SK-N-MC (cell line): ENCODE measurements at regions not wholly inside any gene's neighbourhood (a gene's known extent, or its start where the extent isn't known, plus 50 kb on each side); places are given as distances from the start of the nearest gene placed in this dataset.
A peak's percentile ranks its signal among the peaks of the same experiment; 100 is the strongest.

Experiments used
- DNase-seq: peaks from one replicate; pipeline ENCODE4 v3.0.0-alpha.2; 2011; ENCODE audit warnings: low read depth, low spot score
- H3K27ac ChIP-seq: fragments of 200-600 bp; sonication (generic); 2 replicates; pipeline ENCODE4 v1.5.1; 2016; ENCODE audit warnings: mixed run types
- H3K36me3 ChIP-seq: fragments of 200-600 bp; sonication (generic); 2 replicates; pipeline ENCODE4 v1.6.1; 2017; ENCODE audit warnings: antibody characterized with exemption, low read length, mixed read lengths; ENCODE audit not compliant: insufficient read depth
- H3K4me3 ChIP-seq: fragments of 200-600 bp; sonication (generic); 2 replicates; pipeline ENCODE4 v1.5.1; 2016
- H3K9ac ChIP-seq: fragments of 200-600 bp; sonication (generic); 2 replicates; pipeline ENCODE4 v1.8.0; 2017; ENCODE audit warnings: mixed run types, mixed read lengths; ENCODE audit not compliant: insufficient read length
- H3K9me3 ChIP-seq: fragments of 200-600 bp; sonication (generic); 2 replicates; pipeline ENCODE4 v1.6.1; 2017; ENCODE audit warnings: low read depth, mild to moderate bottlenecking, antibody characterized with exemption, low read length, moderate library complexity, mixed read lengths
- EZH2 ChIP-seq: fragments of 200-600 bp; sonication (generic); IDR thresholded peaks from one replicate; pipeline ENCODE4 v1.6.1; 2017; ENCODE audit warnings: antibody characterized with exemption
- FOXP2 ChIP-seq: optimal IDR thresholded peaks from 2 replicates; pipeline ENCODE3; 2011; ENCODE audit warnings: mild to moderate bottlenecking, moderate library complexity; ENCODE audit not compliant: insufficient read depth; ENCODE audit errors: extremely low read length, control extremely low read depth
- POLR2AphosphoS5 ChIP-seq: IDR thresholded peaks from 2 replicates; pipeline ENCODE4 v1.6.1; 2012; ENCODE audit warnings: mild to moderate bottlenecking, low read depth, low read length, borderline replicate concordance

GRCh38 chr12:63090716-63091115, 60.3 kb downstream of the AVPR1A start:
- H3K4me3 ChIP-seq: no peak overlapping the region
- no peak overlapping the region for H3K9ac ChIP-seq
- no peaks in the 10 kb centered on the region for H3K36me3 ChIP-seq
- no peaks in the 10 kb centered on the region for H3K9me3 ChIP-seq
- TF ChIP-seq EZH2: no peak
- no peak for TF ChIP-seq FOXP2
- no peak for TF ChIP-seq POLR2AphosphoS5
- no peak for DNase-seq
- H3K27ac ChIP-seq: no peak overlapping the region

GRCh38 chr12:63086149-63086915, 64.7 kb downstream of the AVPR1A start:
- no peaks in the 10 kb centered on the region for H3K36me3 ChIP-seq
- H3K4me3 ChIP-seq: no peak overlapping the region
- TF ChIP-seq EZH2 (no peak), POLR2AphosphoS5 (no peak), FOXP2 (no peak)
- DNase-seq: no peak
- no peak overlapping the region for H3K9ac ChIP-seq
- no peak overlapping the region; the same call in 1 of the 2 replicates for H3K27ac ChIP-seq
- H3K9me3 ChIP-seq: no peaks in the 10 kb centered on the region

- Histone ChIP-seq H3K27ac (peak overlapping the region; percentile 37; the same call in 1 of the 2 replicates), H3K9me3 (no peaks in the 10 kb centered on the region), H3K4me3 (no peak overlapping the region), H3K36me3 (no peaks in the 10 kb centered on the region), H3K9ac (no peak overlapping the region)
- no peak for DNase-seq
- TF ChIP-seq EZH2 (no peak), FOXP2 (no peak), POLR2AphosphoS5 (no peak)
Measured at GRCh38 chr12:63085120-63085519, 65.9 kb downstream of the AVPR1A start.

- Histone ChIP-seq H3K36me3 (no peaks in the 10 kb centered on the region), H3K9ac (no peak overlapping the region), H3K9me3 (no peaks in the 10 kb centered on the region), H3K4me3 (no peak overlapping the region), H3K27ac (no peak overlapping the region)
- no peak for DNase-seq
- TF ChIP-seq FOXP2 (no peak), EZH2 (no peak), POLR2AphosphoS5 (no peak)
Measured at GRCh38 chr12:63084501-63084900, 66.5 kb downstream of the AVPR1A start.

- no peaks in the 10 kb centered on the region for H3K9me3 ChIP-seq
- no peaks in the 10 kb centered on the region for H3K36me3 ChIP-seq
- DNase-seq: no peak
- H3K27ac ChIP-seq: no peak overlapping the region
- TF ChIP-seq FOXP2 (no peak), EZH2 (no peak), POLR2AphosphoS5 (no peak)
- no peak overlapping the region for H3K4me3 ChIP-seq
- H3K9ac ChIP-seq: no peak overlapping the region
Measured at GRCh38 chr12:63083046-63083445, 68.0 kb downstream of the AVPR1A start.

- H3K36me3 ChIP-seq: no peaks in the 10 kb centered on the region
- no peaks in the 10 kb centered on the region for H3K9me3 ChIP-seq
- DNase-seq: no peak
- no peak overlapping the region for H3K9ac ChIP-seq
- no peak overlapping the region for H3K27ac ChIP-seq
- H3K4me3 ChIP-seq: no peak overlapping the region
- no peak for TF ChIP-seq EZH2
- no peak for TF ChIP-seq FOXP2
- TF ChIP-seq POLR2AphosphoS5: no peak
Measured at GRCh38 chr12:63079791-63080502, 71.1 kb downstream of the AVPR1A start.

- DNase-seq: no peak
- TF ChIP-seq EZH2 (no peak), POLR2AphosphoS5 (no peak), FOXP2 (no peak)
Measured at GRCh38 chr12:63078906-63079305, 72.1 kb downstream of the AVPR1A start.

GRCh38 chr12:63075376-63076060, 75.5 kb downstream of the AVPR1A start:
- TF ChIP-seq EZH2 (no peak), POLR2AphosphoS5 (no peak), FOXP2 (no peak)
- no peak for DNase-seq

More at GRCh38 chr12:63078906-63079305, 72.1 kb downstream of the AVPR1A start:
- Histone ChIP-seq H3K27ac (no peak overlapping the region), H3K4me3 (no peak overlapping the region), H3K36me3 (no peaks in the 10 kb centered on the region), H3K9me3 (no peaks in the 10 kb centered on the region), H3K9ac (no peak overlapping the region)

More at GRCh38 chr12:63075376-63076060, 75.5 kb downstream of the AVPR1A start:
- Histone ChIP-seq H3K27ac (no peak overlapping the region), H3K9me3 (no peaks in the 10 kb centered on the region), H3K36me3 (no peaks in the 10 kb centered on the region), H3K9ac (no peak overlapping the region), H3K4me3 (no peak overlapping the region)
